IPS-NIHi7 (cell line): ENCODE measurements at regions not wholly inside any gene's neighbourhood (a gene's known extent, or its start where the extent isn't known, plus 50 kb on each side); places are given as distances from the start of the nearest gene placed in this dataset.

Experiments used
- DNase-seq: peaks from one replicate; pipeline ENCODE4 v3.0.0; 2012; ENCODE audit warnings: mixed read lengths; ENCODE audit errors: extremely low spot score

DNA sequence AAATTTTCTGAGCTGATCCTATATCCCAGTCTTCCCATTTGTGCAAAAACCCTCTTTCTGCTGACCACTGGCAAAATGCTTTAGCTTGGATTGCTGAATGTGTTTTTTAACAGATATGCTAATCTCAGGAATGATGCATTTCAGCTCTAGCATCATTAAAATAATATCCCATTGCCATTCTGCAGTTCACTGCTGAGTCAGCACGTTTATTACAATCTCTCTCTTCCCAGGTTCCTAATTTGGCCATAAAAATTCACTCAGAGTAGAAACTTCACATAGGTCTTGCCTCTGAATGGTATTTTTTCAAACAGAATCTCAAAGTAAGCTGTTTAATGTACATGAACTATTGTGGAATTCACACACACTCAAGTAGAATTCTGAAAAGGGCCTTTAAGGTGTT lies 509.6 kb upstream of the SUCLG2 start:
- DNase-seq: no peak

- DNase-seq: no peak
Observed at GRCh38 chr3:68163062-68163461, 508.6 kb upstream of the SUCLG2 start.

DNA sequence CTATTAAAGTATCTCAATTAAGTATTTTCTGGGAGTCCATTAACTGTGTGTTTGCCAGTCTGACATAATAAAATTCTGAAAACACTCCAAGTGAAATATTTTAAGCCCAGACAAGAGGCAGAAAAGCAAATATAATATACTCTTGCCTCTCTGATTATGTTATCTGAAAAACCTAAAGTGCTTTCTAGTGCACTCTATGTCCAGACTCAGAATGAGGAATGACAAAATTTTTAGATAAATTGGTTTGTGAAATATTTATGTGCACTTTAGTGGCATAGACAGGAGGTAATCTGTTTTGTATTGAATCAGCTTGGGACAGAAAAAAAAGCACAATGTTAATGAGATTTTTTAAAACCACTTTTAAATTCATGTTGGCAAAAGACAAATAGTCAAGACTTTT lies 508.2 kb upstream of the SUCLG2 start:
- no peak for DNase-seq

- DNase-seq: no peak
Observed at GRCh38 chr3:68151359-68151758, 496.9 kb upstream of the SUCLG2 start.

DNA sequence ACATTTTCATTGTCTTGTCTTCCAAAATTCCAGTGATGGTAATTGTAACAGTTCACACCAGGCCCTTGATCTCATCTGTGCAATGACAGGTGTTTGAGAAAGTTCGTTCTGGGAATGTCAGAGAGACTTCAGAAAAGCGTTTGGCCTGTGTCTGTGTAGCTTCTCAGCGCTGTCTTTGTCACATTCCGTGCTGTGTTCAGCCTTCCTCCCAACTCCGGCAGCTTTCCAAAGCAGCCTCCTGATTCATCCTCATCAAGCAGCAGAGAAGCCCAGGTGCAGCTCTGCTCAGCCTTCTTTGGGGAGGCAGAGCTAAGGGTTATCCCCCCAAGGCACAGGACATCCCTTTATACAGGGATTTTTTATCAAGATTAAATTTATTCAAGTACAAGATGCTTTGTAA lies 494.0 kb upstream of the SUCLG2 start:
- no peak for DNase-seq

- no peak for DNase-seq
Observed at GRCh38 chr3:68142441-68142840, 488.0 kb upstream of the SUCLG2 start.

DNA sequence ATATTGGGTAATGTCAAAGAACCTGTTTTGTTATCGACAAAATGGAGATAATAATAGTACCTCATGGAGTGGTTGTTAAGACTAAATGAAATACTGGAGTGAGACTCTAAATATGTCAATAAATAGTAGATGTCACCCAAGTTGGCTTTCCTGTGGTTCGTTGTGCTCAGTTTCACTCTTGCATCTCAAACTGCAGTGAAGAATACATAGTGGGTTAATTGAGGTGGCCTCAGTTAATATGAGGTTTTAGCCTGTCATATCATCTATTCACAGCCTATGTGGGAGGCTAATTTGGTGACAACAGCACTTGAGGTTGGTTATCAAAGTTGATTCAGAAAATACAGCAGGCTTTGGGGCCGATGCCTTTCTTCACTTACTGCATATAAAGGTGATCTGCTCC lies 485.5 kb upstream of the SUCLG2 start:
- no peak for DNase-seq

DNA sequence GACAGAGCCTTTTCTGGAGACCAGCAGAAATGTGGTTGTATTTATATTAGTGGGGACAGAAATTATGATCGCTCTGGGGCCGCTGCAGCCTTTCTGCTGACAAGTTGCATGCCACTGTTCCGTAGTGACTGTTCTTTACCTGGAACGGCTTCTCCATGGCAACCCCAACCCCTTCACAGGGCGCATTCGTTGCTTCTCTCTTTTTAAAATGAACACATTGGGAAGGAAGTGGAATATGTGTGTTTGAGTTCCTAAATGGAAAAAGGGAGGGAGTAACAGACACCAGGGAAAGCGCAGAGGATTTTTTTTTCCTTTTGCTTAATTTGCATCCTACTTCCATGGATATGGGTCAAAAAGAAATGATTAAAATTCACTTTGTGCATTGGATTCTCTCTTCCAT lies 482.0 kb upstream of the SUCLG2 start:
- no peak for DNase-seq

DNA sequence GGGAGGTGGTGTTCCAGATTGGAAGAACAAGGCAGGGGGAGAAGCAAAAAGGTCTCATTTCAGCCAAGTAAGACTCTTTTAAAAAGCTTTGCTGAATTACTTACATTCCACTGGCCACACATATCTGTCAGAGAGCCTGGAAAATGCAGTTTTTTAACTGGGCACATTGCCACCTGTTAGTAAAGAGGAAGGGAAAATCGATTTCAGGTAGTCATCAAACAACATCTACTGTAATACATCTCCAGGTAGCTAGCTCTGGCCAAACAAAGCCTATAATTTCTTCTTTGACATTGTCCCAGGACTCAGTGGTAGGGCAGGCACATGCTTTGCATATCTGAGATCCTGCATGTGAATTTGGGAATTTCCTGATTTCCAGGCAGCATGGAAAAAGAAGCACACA lies 480.7 kb upstream of the SUCLG2 start:
- no peak for DNase-seq

DNA sequence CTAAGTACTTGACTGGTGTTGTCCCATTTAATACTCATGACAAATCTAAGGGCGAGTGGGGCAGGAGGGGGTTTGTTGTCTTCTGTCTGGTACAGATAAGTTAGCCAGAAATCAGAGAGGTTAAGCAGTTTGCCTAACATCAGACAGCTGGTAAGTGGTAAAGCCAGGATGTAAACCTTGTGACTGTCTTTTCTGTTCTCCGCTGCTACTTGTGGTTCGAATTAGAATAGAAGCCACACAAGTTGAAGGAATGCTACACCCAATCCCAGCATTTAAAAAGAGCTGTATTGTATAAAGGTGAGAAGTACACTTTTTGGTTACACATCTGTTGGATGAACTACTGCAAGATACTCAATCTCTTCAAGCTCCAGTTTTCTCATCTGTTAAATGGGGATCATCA lies 474.7 kb upstream of the SUCLG2 start:
- DNase-seq: no peak

DNA sequence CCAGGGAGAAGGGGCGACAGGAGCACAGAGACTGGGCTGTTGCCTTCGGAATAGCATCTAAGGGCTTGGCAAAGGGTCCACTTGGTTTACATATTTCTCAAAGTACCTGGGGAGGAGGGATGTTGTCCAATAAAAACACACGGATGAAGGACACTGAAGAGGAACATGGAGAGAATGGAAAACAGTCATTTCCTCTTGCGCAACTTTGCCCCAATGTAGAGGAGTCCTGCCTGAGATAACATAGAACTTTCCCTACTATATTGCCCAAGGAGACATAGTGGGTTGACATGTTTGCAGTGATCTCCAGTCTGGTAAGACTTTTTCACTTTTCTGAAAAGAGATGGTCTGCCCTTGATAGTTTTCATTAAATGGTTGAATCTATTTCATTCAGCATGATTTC lies 468.8 kb upstream of the SUCLG2 start:
- no peak for DNase-seq

DNA sequence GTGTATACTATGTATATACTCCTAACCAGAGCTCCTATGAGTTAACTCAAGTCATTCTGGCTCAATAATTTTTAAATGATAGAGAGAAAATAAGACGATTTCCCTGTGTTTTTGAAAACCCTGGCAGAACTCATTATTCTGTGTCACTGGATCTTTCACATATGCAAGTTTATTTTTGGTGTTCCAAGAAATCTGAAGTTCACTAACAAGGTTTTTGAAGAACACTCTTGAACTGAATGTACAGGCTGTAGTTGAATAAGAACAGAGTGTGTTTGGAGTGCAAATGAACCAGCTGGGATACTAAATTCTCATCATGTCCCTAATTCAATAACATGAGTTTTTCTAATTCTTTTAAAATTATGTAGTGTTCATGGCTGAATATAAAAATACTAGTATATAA lies 466.9 kb upstream of the SUCLG2 start:
- no peak for DNase-seq

DNA sequence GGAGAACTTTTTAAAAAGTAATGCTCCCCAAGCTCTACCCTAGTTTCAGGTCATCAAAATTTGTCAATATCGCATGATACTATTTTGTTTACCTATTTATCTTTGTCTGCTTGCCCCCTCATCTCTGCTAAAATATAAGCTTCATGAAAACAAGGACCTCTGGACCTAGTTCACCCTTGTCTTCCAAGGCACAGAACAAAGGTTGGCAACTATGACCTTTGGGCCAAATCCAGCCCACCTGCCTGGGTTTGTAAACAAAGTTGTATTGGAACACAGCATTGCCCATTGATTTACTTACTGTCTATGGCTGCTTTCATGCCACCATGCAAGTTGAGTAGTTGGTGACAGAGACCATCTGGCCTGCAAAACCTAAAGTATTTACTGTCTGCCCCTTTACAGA lies 462.2 kb upstream of the SUCLG2 start:
- no peak for DNase-seq

DNA sequence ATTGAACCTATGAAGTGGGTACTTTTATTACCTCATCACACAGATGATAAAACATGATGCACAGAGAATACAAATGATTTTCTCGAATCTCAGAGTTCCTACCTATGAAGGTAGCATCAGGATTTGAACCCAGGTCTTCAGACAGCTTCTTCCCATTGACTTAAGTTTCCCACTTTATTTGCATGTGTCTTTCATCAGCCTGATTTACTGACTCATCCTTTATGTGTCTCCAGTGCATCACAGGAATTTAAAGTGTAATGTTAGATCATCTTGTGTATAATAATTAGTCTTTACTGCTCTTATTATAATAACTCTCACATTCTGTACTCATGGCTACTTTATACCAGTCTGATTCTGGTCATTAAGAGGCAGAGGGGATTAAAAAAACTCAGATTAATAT lies 449.4 kb upstream of the SUCLG2 start:
- DNase-seq: no peak

GRCh38 chr3:68090571-68090970 lies 436.2 kb upstream of the SUCLG2 start:
- DNase-seq: no peak

- DNase-seq: no peak
Observed at GRCh38 chr3:68089572-68090011, 435.2 kb upstream of the SUCLG2 start.

- no peak for DNase-seq
Observed at GRCh38 chr3:68088636-68089035, 434.2 kb upstream of the SUCLG2 start.

- DNase-seq: no peak
Observed at GRCh38 chr3:68088216-68088615, 433.8 kb upstream of the SUCLG2 start.

- no peak for DNase-seq
Observed at GRCh38 chr3:68072062-68072461, 417.6 kb upstream of the SUCLG2 start.

GRCh38 chr3:68070186-68070585 lies 415.8 kb upstream of the SUCLG2 start:
- DNase-seq: no peak

- DNase-seq: no peak
Observed at GRCh38 chr3:68067314-68067713, 412.9 kb upstream of the SUCLG2 start.

- no peak for DNase-seq
Observed at GRCh38 chr3:68062926-68063325, 408.5 kb upstream of the SUCLG2 start.

DNA sequence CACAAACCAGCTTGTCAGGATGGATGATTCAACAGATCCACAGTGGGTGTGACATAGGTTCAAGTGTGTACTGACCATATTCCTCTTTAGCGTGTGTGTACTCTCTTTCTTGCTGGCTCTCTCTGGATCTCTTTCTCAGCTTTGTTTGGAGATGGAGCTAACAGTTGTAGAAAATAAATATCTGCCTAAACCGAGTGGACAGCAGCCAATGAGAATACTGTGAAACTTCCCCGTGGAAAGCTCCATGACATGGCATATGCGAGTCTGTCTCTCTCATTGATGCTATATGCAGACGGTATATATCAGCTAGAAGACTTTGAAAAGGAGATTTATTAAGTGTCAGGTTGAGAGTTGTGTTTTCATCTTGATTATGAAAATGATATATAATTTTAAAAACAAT lies 406.5 kb upstream of the SUCLG2 start:
- no peak for DNase-seq

- no peak for DNase-seq
Observed at GRCh38 chr3:68060191-68060590, 405.8 kb upstream of the SUCLG2 start.

GRCh38 chr3:68059628-68060152 lies 405.3 kb upstream of the SUCLG2 start:
- no peak for DNase-seq
